HG02763 (cell line): ENCODE measurements at regions not wholly inside any gene's neighbourhood (a gene's known extent, or its start where the extent isn't known, plus 50 kb on each side); places are given as distances from the start of the nearest gene placed in this dataset.
"Not testable (repeated sequence)": the region's sequence is repeated elsewhere in the genome, so short reads cannot be mapped to it uniquely, and the experiment has no call there.

Experiments
- ATAC-seq: cut with Tn5 transposase; IDR thresholded peaks from one replicate; pipeline ENCODE4 v1.9.1; 2021; ENCODE audit warnings: mild to moderate bottlenecking, moderate library complexity; ENCODE audit not compliant: unreplicated experiment

DNA sequence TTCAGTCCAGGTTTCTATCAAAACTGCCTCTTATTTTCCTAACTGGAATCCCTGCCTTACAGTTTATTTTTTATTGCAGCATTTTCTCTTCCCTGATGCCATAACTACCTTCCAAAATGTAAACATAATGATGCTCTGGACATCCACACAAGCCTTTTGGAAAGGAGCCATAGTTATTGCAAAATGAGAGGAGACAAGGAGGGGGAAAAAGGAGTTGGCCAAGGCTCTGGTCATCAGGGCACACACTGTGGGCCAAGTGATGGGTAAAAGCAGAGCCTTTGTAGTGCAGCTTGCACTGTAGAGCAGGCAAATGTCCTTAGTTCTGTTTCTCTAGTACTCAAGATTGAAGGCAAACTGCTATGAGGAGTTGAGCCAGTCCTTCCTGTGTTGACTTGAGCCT lies 289.3 kb upstream of the MTPN start:
- ATAC-seq: no peak

DNA sequence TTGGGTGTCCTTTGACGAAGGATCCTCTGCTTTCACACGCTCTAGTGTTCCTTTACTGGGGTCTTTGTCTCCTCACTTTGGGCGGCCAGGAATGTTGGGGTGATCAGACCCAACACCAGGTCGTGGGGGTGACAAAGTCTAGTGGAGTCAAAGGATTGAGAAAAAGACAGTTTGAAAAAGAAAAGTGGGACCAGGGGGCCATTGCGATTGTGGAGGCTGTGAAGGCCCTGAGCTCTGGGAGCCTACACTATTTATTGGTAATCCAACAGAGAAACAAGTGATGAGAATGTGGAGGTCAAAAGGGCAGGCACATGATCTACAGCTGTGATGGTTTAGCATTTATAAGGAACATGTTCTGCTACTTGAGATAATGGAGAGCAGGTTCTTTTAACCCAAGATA lies 287.1 kb upstream of the MTPN start:
- ATAC-seq: not testable (repeated sequence)

DNA sequence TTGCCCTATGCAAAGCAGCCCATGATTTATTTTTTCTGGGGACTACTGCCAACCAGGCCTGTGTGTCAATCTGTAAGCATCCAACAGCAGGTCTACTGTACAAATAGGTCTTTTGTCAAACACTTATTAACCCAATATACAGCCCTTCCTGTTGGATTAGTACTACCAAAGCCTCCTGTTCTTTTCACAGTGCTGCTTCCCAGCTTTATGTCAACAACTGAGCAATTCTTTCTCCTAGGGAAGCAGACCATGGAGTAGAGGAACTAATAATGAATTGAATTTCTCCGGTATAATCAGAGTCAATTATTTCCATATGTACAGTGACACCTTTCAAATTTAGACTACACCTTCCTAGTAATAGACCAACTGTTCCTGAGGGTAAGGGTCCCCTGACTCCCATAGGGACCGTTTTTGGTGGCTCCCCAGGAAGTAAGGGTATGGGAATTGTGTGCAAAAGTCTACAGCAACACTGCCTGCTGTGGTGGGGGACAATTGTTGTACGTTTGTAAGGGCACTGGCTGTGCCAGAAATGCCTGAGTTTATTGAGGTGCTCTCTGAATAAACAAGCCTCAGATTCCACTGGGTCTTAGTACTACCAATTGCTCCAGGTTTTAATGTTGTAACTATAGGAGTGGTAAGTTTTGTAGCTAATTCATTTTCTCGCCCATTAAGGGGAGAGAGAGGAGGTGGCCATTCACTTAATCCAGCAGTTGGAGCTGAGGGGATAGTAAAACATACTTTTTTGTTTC lies 286.1 kb upstream of the MTPN start:
- ATAC-seq: not testable (repeated sequence)

DNA sequence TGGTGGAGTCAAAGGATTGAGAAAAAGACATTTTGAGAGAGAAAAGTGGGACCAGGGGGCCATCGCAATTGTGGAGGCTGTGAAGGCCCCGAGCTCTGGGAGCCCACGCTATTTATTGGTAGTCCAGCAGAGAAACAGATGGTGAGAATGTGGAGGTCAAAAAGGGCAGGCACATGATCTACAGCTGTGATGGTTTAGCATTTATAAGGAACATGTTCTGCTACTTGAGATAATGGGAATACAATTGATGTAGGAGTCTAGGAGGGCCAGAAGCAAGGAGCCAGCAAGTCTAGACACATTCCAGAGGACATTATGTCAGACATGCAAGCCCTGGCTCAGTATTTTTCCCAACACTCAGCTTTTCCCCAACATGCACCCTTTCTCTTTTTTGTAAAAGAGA lies 283.4 kb upstream of the MTPN start:
- not testable (repeated sequence) for ATAC-seq

DNA sequence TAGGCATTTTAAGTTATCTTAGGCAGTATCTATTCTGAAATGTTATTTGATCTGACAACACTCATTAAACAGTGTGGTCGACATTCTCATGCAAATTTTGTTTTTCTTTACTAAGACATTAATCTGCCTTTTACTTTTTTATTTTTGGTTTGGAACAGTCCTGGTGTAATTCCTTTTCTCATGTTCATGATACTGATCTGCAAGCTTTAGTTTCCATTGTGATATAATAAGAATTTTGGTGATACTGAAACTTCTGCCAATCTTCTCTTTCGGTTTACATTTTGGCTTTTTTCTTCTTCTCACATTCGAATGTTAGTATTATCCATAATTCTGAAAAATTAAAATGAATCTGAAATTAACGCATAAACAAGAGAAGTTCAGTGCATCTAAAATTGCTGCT lies 281.9 kb upstream of the MTPN start:
- no peak for ATAC-seq

DNA sequence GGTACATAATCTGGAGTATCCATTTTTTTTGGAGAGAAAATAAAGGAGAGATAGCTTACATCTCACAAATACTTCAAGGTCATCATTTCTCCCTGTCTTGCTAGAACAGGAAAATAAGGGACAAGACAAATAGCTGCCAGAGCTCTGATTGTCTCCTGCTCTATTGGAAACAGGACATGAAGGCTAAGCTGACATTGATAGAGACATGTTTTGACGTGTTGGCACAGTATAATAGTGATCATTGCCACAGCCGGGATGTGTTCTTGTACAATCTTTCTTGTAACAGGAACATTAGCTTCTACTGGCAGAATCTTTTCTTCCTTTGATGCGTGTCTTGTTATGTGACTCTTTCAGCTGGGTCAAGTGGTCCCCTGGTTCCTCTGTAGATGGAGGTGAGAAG lies 279.3 kb upstream of the MTPN start:
- no peak for ATAC-seq

DNA sequence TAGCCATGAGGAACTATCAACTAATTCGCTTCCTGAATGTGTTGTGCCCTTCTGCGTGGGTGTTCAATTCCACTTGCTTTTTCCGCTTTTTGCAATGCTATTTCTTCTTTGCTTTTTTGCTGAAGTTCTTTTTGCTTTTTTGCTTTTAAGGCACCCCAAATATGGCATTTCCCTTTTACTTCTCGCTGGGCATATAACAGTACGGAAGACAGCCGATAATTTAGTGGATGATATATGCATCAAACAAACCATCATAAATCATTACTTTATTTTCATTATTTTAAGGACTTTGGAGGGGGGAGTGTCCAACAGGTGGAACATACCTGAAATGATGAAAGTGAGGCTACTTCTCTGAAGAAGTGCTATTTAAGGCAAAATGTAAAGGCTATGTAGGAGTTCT lies 277.0 kb upstream of the MTPN start:
- no peak for ATAC-seq

DNA sequence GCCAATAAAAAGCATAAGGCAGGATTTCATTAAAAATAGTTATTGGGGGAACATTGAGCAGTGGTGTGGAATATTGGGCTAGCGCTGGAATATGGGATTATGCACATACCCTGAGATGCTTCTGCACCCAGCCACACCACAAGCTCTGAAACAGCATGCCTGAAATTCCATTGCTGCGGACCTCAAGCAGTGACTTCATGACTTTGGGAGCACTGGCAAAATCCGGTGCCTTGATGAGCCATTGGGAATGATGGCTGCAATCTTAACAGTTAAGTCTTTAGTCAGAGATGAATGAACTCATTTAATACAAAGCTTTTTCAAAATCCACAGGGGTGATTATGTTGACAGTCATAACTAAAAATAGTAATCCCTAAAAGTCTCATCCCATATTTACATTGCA lies 274.7 kb upstream of the MTPN start:
- ATAC-seq: no peak

DNA sequence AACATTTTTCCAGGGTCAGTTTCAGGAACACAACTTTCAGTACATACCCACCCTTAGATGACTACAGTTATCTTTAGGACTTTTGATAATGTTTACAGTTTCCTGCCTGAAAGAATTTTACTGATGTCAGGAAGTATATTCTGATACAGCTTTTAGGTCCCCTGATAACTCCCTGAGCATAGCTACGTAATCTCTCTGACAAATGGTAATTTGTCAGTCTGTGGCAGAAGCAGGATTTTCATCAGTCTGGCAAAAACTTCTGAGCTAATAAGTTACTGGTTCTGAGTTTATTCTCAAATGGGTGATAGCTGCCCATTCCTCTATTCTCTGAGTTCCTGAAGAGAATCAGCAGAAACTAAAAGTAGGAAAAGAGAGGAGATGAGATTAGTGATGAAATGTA lies 270.1 kb upstream of the MTPN start:
- no peak for ATAC-seq

DNA sequence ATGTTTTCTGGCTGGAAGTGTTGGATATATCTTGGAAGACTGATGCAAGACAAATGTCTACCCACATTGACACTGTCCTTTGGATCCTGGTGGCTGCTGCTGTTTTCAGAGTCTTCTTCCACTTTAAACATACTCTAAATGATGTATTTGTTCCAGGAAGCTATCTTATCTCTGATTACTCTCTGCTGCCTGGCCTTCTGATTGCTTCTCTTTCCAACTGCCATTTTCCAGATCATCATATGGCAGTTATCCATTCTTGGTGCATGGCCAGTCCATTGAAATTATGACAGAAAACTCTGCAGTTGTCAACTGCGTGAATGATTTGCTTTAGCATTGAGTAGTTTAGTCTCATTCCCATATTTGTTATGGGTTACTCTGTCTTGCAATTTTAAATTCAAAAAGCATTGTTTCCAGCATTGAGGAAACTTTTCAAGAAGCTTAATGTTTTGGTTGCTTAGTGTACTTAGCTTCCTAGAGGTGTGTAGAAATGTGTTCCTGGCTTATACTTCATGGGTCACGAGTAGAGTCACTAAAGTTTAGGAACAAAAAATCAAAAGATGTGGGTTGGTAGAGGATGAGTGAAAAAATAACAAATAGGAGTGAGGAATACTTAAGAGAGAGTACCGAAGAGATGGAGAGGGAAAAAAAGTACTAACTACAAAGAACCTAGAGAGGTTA lies 268.3 kb upstream of the MTPN start:
- ATAC-seq: no peak

DNA sequence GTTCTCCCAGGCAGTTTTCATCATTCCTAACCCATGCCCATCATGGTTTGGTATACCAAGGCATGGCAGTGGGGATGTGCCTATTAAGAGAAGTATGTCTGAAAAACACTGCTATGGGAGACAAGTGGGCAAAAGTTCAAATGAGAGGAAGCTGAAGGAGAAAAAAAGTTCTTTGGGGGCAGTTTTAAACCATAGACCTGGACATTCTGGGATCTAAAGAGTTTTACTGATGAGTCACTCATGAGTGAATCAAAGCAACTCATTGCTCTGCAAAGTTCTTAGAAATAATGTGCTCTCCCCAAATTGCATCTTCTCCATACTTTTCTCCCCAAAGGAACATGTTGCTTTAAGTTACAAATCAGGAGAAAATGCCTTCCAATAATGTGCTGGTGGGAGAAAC lies 256.9 kb upstream of the MTPN start:
- ATAC-seq: no peak

DNA sequence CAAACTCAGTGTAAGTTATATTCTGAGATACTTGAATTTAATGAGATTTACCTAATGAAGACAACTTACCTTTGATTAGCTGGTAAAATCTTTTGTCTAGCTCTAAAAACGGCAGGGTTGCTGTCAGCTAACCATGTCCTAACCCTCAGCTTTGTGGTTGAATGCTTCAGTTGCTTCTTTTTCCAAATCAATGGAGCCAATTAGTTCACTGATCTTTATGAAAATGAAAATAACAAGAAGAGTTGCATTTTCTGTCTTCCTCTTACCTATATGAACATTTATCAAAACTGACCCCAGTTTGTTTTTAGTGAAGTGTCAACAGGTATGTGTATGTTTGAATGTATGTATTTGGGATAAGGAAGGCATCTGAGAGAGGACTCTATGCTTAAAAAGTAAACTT lies 253.1 kb upstream of the MTPN start:
- no peak for ATAC-seq

DNA sequence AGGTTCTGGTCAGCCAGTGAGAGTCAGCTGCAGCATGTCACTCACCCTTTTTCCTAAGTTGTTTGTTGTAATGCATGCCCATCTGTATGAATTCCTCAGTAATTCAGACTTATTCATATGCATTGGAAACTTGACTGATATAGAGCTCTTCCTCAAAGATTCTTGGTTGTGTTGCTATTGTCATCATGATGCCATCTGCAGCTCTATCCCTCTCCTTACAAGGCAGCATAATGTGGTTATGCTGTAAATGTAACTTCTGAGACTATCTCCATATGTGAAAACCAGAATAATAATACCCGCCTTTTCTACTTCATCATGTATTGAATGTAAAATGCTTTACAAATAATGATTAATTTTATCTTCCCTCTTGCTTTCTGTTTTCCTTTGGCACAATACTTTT lies 252.6 kb upstream of the MTPN start:
- no peak for ATAC-seq

DNA sequence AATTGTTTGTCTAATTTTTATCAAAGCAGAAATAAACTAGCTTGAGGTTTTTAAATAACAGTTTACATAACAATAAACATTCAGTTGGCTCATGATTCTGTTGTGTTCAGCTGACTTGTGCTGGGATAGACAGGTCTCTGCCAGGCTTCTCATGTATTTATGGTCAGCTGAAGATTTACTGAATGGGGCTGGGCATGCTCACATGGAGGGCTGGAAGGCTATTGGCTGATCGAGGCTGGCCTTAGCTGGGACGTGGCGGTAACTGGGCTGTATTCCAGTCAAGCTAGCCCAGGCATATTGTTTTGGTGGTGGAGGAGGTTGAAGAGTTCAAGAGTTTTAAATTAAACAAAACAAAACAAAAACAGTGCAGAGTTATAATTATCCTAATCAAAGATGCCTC lies 251.0 kb upstream of the MTPN start:
- ATAC-seq: no peak

DNA sequence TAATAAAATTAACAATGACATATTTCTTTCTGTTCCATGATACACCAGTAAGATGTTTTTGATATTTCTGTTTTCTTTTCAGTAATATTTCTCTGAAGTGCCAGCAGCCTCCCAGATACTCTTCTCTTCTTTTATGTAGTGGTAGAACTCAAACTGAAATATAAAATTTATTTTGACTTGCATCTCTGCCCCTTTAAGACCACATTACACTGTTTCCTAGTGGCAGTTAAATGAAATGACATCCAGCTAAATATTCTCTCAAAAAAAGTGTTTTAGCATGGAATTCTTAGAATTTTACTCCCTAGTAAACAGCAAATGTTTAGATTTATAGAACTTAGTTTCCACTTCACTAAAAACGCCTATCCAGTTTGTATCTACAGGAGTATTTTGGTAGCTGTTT lies 237.2 kb upstream of the MTPN start:
- no peak for ATAC-seq

DNA sequence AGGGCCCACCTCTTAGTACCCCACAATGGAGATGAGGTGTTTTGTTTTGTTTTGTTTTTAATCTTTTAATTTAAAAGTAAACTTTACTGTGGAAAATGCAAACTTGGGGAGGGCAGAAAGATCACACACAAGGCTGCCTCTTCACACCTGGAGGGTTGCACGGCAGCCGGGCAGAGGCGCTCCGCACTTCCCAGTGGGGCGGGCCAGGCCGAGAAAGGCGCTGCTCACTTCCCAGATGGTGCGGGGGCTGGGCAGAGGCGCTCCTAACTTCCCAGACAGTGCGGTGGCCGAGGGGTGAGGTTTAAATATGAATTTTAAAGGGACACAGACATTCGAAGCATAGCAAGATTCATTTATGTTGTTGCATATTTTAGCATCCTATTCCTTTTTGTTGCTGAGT lies 235.9 kb upstream of the MTPN start:
- ATAC-seq: no peak

DNA sequence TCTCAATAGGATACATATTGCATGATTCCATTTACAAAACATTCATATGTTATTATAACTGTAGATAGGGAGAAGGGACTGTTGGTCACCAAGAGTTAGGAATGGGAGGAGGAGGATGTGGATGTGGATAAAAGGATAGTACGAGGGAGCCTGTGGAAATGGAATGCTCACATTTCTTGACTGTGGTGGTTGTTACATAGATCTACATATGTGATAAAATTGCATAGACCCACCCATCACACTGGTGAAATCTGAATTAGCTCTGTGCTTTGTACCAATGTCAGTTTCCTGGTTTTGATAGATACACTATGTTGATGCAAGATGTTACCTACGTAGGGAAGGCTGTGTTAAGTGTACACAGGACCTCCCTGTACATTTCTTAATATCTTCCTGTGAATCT lies 233.5 kb upstream of the MTPN start:
- ATAC-seq: no peak

DNA sequence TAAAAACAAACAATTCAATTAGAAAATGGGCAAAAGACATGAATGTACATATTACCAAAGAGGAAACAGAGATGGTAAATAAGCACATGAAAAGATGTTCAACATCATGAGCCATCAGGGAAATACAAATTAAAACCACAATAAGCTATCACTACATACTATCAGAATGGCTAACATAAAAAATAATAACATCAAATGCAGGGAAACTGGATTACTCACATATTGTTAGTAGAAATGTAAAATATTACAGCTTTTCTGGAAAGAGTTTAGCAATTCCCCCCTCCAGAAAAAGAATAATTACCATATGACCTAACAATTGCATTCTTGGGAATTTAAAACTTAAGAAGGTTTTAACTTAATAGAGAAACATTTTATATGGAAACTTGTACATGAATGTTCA lies 232.9 kb upstream of the MTPN start:
- no peak for ATAC-seq

DNA sequence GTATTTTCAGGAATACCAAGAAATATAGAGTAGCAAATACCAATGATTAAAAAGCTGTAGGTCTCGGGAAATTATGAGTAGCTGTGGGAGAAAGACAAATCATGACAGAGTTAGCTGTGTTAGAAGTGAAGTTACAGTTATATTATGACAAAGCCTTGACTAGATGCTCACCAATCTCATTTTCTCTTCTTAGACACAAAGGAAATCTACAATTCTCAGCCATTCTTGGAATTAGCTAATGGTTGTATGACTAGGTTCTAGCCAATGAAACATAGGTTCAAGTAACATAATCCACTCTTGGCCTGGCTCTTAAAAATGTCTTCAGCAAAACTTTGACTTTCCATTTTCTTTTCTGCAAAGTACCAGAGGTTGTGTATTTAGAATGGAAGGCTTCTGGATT lies 228.8 kb upstream of the MTPN start:
- no peak for ATAC-seq

DNA sequence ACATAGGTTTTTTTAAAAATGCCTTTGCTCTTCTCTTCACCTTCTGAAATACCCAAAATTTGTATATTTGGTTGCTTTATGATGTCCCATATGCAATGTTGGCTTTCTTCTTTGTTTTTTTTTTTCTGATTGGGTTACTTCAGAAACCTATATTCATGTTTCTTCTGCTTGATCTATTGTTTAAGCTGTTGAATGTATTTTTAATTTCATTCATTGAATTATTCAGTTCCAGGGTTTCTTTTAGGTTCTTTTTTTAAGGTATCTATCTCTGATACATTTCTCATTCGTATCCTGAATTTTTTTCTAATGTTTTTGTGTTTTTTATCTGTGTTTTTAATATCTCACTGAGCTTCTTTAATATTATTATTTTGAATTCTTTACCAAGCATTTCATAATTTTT lies 221.0 kb upstream of the MTPN start:
- no peak for ATAC-seq

DNA sequence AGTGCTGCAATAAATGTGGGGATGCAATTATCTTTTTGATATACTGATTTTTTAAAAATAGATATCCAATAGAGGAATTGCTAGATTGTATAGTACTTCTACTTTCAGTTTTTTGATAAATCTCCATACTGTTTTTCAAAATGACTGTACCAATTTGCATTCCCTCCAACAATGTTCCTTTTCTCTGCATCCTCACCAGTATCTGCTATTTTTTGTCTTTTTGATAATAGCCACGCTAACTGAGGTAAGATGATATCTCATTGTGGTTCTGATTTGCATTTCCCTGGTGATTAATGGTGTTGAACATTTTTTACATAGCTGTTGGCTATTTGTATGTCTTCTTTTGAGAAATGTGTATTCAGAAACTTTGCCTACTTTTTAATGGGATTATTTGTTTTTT lies 217.7 kb upstream of the MTPN start:
- no peak for ATAC-seq

DNA sequence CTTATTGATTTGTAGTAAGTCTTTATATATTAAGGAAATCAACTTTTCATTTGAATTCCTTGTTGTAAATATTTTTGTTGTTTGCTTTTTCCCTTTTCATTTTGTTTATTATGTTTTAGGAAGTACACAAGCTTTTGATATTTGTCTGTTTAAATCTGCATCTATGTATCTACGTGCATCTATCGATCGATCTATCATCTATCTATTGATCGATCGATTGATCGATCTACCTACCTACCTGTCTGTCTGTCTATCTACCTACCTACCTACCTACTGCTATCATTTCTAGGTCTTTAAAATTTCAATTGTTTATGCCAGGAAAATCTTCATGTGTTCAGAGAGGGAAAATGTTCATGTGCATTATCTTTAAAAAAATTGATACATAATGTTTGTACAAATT lies 216.8 kb upstream of the MTPN start:
- no peak for ATAC-seq

DNA sequence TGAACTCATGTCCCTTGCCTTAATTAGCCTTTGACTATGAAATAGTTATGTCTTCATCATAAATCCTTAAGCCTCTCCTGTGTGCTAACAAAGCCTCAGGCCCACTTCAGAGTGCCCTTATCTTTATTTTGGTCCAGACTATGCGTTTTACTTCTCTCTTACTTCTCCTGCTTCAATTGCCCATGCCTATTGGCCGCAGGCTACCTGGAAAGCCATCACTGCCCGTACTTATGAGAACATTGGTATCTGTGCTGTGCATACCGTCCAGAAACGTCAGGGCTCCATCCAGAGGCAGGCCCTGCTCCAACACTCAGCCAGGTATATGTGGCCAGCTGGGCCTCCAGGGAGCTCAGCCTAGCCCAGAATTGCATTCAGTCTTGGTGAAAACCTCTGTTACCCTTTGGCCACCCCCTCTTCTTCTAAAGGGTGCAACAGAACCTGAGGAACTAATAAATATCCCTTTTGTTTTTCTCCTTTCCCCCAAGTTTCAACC lies 212.4 kb upstream of the MTPN start:
- ATAC-seq: no peak
